GM18909 (cell line): ENCODE measurements at regions not wholly inside any gene's neighbourhood (a gene's known extent, or its start where the extent isn't known, plus 50 kb on each side); places are given as distances from the start of the nearest gene placed in this dataset.

Source experiments
- ATAC-seq: cut with Tn5 transposase; IDR thresholded peaks from one replicate; pipeline ENCODE4 v1.9.1; 2021; ENCODE audit warnings: mild to moderate bottlenecking; ENCODE audit not compliant: unreplicated experiment, poor library complexity

DNA sequence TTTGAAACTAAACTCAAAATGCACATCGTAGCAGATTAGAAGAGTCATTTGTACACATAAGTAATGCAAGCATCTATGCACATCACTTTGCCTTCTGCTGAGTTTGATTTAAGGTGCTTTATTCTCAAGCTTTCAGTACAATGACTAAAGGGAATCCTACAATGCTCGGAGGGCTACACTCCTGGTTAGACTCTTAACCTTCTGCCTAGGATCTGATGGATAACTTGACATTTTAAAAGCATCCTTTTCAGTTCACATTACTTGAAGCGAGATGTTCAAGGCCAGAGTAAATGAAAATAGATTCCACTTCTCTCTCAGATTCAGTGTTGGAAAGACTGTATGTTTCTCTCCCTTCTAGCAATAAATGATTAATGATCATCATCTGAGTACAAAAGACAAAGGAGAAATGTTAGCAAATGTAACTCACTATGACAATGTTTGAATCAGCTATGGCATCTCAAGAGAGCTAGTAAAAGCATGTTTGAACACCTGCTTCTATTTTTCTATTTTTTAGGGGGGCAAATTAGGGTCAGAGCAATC lies 259.2 kb upstream of the ANO3 start:
- no peak for ATAC-seq

DNA sequence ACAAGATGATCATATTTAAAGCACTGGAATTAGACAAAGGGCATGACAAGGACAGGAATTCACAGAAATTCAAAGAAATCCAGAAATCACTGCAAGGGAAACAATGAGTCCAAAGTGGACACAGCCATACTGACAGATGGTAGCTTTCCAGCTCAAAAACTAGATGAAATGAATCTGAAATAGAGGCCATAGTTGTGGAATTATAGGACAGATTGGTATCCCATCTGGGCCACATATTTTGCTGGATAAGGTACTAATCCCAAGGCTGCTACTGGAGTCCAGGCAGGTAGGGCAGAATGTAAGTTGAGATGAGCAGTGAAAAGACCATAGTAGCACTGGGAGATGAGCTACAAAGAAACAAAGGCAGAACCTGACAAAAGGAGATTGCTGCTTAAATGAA lies 258.3 kb upstream of the ANO3 start:
- ATAC-seq: no peak

DNA sequence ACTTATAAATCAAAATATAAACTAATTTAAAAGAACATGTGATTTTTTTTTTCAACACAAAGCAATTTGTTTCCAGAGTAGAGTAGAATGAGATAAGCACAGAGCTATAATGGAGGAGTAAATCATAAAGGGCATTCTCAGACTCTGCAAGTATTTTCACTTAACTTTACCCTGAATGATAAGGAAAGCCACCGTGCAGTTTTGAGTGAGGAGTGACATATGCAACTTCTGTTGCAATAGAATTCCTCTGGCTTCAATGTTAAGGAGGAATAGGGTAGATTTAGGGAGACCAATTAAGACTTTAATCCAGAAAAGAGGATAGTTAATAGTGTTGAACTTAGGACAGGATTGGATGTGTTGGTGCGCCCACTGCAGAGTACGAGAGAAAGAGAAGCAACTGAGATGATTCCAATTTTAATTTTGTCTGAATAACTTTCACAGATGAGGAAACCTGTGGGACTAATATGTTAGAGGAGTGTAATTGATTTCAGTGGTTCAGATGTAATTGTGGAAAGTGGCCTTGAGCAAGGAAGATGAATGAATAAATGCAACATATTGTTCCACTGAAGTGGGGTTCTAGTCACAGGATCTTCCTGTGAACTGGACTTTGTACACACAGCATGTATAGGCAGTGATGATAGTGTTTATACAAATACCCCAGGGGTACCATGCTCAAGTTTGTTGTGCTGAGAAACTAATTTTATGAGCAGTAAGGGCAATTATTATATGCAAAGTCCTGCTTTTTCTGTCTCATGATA lies 255.5 kb upstream of the ANO3 start:
- no peak for ATAC-seq

DNA sequence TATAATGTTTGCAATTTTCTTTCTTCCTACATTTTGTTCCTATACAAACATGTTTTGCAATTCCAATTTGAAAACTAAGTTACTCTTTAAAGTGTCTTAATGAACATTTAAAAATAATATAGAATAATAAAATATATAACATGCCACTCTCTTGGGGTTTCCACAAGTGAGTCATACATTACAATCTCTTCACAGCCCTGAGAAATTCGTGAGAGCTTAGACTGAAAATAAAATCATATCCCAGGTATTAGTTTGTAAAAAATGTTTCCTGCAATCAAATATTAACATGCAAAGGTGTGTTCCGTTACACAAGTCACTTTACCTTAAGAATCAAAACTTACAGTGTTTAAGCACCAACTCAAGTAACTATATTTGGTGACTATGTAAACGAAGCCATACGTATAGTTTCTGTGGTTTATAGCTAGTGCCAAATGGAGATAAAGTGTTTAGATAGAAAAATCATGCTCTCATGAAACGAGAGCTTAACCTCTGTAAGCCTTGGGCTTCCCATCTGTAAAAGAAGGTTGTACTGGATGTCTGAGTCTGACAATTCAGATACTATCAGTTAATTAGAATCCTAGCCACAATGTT lies 253.6 kb upstream of the ANO3 start:
- ATAC-seq: peak; percentile 88

DNA sequence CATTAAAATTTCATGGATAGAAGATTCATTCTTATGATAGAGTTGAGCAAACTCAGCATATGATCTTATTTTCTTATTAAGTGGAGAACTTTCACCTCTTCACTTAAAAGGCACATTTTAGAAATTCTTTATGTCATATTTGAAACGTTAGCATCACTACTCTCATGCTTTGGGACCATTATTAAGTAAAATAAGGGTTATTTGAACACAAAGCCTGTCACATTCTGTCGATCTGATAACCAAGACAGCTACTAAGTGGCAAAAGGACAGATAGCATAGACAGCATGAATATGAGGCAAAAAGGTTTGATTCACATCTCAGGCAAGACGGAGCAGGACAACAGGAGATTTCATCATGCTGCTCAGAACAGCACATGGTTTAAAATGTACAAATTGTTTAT lies 247.6 kb upstream of the ANO3 start:
- ATAC-seq: no peak

DNA sequence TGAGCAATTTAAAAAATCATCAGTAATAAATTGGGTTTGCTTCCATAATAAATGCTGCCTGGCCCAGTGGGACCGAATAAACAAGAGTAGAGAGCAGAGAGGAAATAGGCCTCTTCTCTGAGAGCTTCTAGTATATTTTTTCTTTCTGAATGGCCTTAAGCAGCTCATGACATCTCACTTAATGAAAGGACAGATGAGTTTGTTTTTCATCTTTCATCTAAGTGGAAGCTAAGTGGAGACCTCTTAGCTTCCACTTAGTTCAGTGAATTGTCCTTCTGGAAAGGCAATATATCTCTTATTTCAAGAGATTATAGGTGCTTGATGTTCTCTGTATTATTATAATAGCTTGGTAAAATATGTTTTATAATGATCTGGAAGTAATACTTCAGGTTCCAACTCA lies 245.9 kb upstream of the ANO3 start:
- ATAC-seq: no peak

DNA sequence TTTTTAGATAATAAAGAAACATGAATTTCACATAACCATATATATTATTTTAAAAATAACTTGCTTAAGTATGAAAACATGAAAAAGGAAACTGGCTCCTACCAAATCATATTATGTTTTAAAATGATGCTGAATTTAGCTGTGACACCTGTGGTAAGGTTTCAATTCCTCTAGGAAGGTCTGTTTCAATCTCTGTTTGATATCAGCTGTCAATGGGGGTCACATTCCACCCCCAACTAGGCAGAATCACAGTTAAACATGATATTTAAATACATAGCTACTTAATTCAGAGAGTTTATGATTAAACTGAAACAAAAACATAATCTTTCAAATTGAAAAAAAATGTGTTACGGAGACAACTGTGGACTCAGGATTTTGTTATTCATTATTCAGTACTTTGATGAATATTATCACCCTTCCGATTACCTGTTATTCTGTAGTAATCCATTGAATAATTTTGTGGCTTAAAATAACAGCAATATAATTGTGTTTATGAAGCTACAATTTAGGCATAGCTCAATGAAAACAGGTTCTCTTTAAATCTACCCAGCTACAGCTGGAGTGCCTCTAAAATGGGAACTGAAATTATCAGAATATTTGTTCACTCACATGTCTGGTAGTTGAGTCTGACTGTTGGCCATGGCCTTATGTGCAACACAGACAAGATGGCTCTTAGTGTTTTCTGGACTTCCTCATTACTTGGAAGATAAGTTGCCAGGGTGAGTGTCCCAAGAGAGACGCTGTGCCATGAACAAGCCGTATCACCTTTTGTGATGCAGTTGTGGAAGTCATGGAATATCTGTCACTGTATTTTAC lies 244.6 kb upstream of the ANO3 start:
- ATAC-seq: peak; percentile 98

DNA sequence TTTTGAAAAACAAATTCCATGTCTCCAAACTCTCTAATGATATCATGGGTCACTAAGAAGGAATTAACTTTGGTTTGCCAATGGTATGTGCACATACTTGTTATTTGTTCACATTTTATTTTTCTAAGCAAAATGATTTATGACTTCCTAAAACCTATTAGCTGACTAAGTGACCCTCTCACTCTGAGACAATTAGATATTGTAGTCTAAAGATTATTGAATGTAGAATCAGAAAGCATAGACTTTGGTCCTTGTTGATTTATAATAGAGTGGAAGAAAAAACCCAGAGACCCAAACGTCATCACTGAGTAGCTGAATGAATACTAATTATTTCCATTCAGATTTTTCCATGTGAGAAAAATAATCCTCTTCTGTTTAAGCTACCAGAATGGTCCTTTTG lies 243.5 kb upstream of the ANO3 start:
- no peak for ATAC-seq

DNA sequence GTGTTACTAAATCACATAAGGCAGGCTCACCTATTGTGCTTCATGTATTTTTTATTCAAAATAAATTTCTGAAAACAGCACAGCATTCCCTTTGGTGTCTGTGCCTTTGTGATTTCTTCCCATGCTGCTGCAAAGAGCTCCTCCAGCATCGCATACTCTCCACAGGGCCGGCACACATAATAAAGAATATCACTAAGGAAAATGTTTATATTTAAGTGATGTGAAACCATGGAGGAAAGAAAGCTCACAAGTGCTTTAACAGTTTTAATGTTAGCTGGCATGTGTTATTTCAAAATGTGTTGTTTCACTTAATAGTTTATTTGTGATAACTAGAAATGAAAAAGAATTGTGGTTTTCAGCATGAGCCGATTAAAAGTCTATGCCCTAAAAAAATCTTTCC lies 241.3 kb upstream of the ANO3 start:
- ATAC-seq: no peak

DNA sequence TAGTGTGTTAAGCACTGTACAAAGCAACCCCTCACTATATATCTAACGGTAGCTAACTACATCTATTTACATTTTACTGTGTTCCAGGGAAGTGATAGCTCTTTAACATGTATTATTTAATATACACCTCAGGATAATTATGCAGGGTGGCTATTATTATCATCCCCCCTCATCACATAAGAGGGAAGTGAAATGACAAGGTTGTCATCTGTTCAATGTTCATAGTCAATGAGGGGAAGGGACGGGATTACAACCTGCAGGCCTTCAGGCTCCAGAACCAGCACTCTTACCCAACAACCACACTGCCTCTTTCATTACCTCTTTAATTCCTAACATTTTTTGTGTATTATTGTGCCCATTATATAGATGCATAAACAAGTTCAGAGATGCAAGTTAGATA lies 238.7 kb upstream of the ANO3 start:
- ATAC-seq: no peak

DNA sequence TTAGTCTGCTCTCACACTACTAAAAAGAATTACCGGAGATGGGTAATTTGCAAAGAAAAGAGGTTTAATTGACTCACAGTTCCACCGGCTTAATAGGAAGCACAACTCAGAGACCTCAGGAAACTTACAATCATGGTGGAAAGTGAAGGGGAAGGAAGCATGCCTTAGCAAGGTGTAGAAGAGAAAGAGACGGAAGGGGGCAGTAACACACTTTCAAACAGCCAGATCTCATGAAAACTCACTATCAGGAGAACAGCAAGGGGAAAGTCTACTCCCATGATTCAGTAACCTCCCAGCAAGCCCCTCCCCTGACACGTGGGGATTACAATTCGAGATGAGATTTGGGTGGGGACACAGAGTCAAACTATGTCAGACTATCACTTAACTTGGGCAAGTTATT lies 236.6 kb upstream of the ANO3 start:
- no peak for ATAC-seq

DNA sequence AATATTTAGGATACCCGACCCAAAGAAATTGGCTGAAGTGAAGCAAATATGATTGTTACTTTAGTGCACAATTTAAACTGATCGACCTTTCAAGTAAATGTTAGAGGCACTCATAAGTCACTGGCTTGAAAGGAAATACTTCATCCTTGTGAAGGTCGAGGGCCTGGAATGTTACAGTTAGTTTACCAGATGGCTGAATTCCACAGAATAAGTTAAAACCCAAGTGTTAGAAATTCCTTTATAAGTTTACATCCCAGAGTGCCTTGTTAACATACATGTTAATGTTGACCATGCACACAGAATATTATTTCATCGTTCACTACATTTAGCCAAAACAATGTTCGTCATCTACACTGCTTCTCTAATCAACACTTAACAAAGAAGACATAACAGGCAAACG lies 235.5 kb upstream of the ANO3 start:
- no peak for ATAC-seq

DNA sequence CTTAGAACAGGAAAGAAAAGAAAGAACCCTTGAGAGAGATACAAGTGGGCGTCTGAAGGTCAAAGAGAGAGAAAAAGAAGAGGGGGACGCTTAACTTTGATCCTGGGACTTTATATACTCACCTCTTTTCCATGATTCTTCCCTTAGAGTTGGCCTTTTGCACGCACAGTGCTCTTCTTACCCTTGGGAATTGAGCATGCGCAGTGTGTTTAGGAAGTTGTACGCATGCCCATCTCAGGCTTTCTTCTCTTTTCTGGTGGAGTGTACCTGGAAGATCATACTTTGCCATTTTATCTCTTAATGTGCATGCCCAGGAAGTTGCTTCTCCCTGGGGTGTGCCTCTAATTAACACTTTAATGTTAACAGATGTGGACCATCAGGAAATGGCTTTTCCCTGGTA lies 229.6 kb upstream of the ANO3 start:
- no peak for ATAC-seq

DNA sequence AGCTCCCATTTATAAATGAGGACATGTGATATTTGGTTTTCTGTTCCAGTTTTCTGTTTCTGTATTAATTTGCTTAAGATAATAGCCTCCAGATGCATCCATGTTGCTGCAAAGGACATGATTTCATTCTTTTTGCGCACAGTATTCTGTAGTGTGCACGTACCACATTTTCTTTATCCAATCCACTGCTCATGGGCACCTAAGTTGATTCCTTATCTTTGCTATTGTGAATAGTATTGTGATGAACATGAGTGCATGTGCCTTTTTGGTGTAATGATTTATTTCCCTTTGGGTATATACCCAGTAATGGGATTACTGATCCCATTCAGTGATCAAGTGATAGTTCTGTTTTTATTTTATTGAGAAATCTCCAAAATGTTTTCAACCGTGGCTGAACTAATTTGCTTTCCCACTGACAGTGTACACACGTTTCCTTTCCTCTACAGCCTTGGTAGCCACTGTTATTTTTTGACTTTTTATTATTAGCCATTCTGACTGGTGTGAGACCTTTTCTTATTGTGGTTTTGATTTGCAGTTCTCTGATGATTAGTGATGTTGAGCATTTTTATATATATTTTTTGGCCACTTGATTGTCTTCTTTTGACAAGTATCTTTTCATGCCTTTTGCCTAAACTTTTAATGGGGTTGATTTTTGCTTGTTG lies 226.0 kb upstream of the ANO3 start:
- no peak for ATAC-seq

DNA sequence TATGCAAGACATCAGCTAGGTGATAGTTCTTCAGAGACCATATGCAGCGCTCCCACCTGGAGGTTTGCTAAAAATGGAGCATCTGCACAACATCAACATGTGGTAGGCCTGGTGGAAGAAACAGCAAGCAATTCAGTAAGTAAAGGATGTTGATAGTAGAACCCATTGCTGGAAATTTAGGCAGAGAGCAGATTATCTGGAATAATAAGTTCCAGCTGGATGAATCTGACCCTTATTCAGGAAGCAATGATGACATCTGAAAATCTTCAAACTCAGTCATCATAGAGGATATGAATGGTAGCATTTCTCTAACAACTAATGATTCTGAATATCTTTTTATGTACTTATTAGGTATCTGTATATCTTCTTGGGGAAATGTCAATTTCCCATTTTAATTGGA lies 225.2 kb upstream of the ANO3 start:
- ATAC-seq: no peak

DNA sequence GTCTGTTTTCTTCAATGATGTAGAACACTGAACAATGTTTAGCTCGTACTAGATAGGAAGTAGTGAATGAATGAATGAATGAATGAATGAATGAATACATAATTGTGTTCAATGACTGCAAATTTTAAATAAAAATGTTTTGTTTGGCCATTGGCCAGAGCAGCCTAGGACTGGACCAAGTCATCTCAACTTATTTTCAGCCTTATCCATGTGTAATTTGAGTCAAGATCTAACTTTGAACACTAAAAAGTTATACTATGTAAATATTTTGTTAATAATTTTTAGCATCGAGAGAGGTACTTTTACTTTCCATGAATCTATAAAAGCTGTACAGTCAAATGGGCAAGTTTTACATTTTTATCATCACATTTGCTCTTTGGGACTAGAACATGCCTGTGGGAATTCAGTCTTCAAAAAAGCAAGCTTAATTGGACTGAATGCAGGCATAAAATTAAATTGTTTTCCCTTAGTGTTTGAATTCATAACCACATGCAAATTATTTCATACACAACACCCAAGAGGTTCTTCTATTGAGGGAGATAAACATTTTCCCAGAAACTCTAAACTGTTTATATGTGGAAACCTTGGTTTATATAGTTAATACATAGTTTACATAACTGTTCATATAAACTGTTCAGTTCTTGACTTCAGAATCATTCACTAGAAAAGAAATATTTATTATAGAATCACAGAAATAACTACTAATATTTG lies 222.1 kb upstream of the ANO3 start:
- ATAC-seq: no peak

DNA sequence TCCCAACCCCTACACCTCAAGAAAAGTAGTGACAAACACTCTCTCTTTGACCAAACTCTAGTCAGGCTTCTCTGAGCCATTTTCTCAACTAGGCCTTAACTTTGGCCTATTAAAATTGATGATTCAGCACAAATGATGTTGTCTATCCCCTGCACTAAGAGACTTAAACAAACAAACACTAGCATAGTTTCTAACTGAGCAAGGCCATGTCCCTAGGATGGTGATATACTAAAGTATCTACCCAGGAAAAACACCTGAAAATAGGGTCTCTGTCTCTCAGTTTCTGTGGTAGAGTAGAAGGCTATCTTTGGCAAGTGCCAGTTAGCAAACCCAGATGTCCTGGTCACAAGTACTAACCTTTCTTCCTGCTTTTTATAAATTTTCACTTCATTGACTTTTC lies 219.7 kb upstream of the ANO3 start:
- no peak for ATAC-seq

DNA sequence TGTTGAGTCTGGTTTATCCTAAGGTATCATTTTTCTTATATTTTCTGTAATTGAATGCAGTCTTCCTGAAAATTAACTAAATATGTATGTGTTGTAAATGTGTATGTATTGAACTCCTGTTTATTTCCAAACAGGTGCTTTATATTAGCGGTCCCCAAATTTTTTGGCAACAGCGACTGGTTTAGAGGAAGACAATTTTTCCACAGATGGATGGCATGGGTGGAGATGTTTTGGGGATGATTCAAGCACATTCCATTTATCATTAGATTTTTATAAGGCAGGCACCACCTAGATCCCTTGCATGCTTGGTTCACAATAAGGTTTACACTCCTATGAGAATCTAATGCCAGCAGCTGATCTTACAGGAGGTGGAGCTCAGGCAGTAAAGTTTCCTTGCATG lies 210.5 kb upstream of the ANO3 start:
- ATAC-seq: no peak

DNA sequence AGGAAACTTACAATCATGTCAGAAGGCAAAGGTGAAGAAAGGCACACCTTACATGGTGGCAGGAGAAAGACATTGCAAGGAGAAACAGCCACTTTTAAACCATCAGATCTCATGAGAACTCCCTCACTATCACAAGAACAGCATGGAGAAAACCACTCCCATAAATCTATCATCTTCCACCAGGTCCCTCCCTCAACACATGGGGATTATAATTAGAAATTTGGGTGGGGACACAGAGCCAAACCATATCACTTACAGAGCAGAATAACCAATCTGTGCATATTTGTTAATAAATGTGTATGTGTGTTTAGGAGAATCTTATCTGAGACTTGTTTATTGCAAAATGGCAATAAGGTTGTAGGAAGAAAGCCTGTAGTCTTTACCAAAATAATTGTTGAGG lies 205.2 kb upstream of the ANO3 start:
- no peak for ATAC-seq

DNA sequence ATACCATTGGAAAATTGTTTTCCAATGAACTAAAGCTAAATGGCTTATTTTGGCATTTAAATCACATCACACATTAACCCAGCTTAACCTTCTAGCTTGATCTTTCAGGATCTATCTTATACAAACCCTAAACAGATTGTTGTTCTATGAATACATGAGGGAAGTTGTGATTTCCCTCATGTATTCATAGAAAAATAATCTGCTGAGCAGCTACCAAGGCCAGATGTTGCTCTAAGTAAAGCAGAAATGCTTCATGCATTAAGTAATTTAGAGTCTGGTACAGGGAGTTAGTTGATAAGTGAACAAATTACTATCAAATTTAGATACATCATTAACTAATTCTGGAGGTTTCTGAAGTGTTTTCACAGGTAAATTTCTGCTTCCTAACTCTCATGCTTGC lies 204.6 kb upstream of the ANO3 start:
- ATAC-seq: no peak
